Uterus (tissue), 2 donors: ENCODE measurements at regions not wholly inside any gene's neighbourhood (a gene's known extent, or its start where the extent isn't known, plus 50 kb on each side); places are given as distances from the start of the nearest gene placed in this dataset.

Experiments
- POLR2A ChIP-seq, 2 donors: fragments of 450-650 bp; IDR thresholded peaks; one replicate each; pipeline ENCODE4 v1.6.1; 2016; ENCODE audit warnings: antibody characterized with exemption in 2 of 2, mild to moderate bottlenecking in 1 of 2, moderate library complexity in 1 of 2
- TF ChIP-seq, protein P1 (sequence below), 4 experiments: fragments of 200-600 bp in 2 of 4; fragments of 450-650 bp in 2 of 4; sonication (generic) in 2 of 4; IDR thresholded peaks; one replicate each; pipeline ENCODE4 v1.5.1; 2016 to 2019; ENCODE audit warnings: antibody characterized with exemption in 4 of 4, mild to moderate bottlenecking in 2 of 4, moderate library complexity in 1 of 4

- TF ChIP-seq, protein P1, sequence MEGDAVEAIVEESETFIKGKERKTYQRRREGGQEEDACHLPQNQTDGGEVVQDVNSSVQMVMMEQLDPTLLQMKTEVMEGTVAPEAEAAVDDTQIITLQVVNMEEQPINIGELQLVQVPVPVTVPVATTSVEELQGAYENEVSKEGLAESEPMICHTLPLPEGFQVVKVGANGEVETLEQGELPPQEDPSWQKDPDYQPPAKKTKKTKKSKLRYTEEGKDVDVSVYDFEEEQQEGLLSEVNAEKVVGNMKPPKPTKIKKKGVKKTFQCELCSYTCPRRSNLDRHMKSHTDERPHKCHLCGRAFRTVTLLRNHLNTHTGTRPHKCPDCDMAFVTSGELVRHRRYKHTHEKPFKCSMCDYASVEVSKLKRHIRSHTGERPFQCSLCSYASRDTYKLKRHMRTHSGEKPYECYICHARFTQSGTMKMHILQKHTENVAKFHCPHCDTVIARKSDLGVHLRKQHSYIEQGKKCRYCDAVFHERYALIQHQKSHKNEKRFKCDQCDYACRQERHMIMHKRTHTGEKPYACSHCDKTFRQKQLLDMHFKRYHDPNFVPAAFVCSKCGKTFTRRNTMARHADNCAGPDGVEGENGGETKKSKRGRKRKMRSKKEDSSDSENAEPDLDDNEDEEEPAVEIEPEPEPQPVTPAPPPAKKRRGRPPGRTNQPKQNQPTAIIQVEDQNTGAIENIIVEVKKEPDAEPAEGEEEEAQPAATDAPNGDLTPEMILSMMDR (IDR thresholded peaks at IDR 0.05) = no peak
- no peak for TF ChIP-seq POLR2A (IDR thresholded peaks at IDR 0.05)
Measured at GRCh38 chr21:14645702-14646101, 99.6 kb upstream of the SAMSN1 start.
